SK-N-MC (cell line): ENCODE measurements at regions not wholly inside any gene's neighbourhood (a gene's known extent, or its start where the extent isn't known, plus 50 kb on each side); places are given as distances from the start of the nearest gene placed in this dataset.

ENCODE experiments used
- EZH2 ChIP-seq: fragments of 200-600 bp; sonication (generic); IDR thresholded peaks from one replicate; pipeline ENCODE4 v1.6.1; 2017; ENCODE audit warnings: antibody characterized with exemption
- FOXP2 ChIP-seq: optimal IDR thresholded peaks from 2 replicates; pipeline ENCODE3; 2011; ENCODE audit warnings: mild to moderate bottlenecking, moderate library complexity; ENCODE audit not compliant: insufficient read depth; ENCODE audit errors: extremely low read length, control extremely low read depth

- TF ChIP-seq FOXP2, result no peak
- TF ChIP-seq EZH2, result no peak
Measured at GRCh38 chr1:8078176-8078671, 52.1 kb upstream of the ERRFI1 start.
